ENCODE measurements at regions not wholly inside any gene's neighbourhood (a gene's known extent, or its start where the extent isn't known, plus 50 kb on each side); places are given as distances from the start of the nearest gene placed in this dataset.

- no peak overlapping the region for H3K4me3 ChIP-seq
- no peaks in the 10 kb centered on the region for H3K9me3 ChIP-seq
- 54 to 81% methylated on average over 3 of the region's 3 CpGs for WGBS, 2 donors
- peaks cover 3% of the 10 kb centered on the region for H3K4me1 ChIP-seq
- no peak for TF ChIP-seq CTCF (IDR thresholded peaks at IDR 0.05)
- no peak for TF ChIP-seq POLR2A (IDR thresholded peaks at IDR 0.05)
- H3K27ac ChIP-seq = peak overlapping the region in 1 of 2 donors; percentile 63
- no peaks in the 10 kb centered on the region for H3K27me3 ChIP-seq
- intact Hi-C loops (cut with DNase I; ENCODE audit: low total_unique reads) = no loop called here
- no peaks in the 10 kb centered on the region for H3K36me3 ChIP-seq (ENCODE audit: low read depth, missing control alignments)
- DNase-seq = peak; percentile 26
Measured at GRCh38 chr11:80350541-80350940, 909.7 kb upstream of the TENM4 start.

- no peak overlapping the region for H3K4me3 ChIP-seq
- no peaks in the 10 kb centered on the region for H3K36me3 ChIP-seq (ENCODE audit: low read depth, missing control alignments)
- H3K27ac ChIP-seq = peak overlapping the region; percentile 38 to 63
- H3K27me3 ChIP-seq = no peaks in the 10 kb centered on the region
- peaks cover 3% of the 10 kb centered on the region for H3K4me1 ChIP-seq
- TF ChIP-seq CTCF (IDR thresholded peaks at IDR 0.05) = no peak
- TF ChIP-seq POLR2A (IDR thresholded peaks at IDR 0.05) = no peak
- intact Hi-C loops (cut with DNase I; ENCODE audit: low total_unique reads) = no loop called here
- no peak for DNase-seq
- H3K9me3 ChIP-seq = no peaks in the 10 kb centered on the region
Measured at GRCh38 chr11:80349997-80350396, 909.2 kb upstream of the TENM4 start.

GRCh38 chr11:80346353-80347059 is 905.7 kb upstream of the TENM4 start:
- H3K36me3 ChIP-seq (ENCODE audit: low read depth, missing control alignments) = no peaks in the 10 kb centered on the region
- intact Hi-C loops (cut with DNase I; ENCODE audit: low total_unique reads) = no loop called here
- H3K9me3 ChIP-seq = no peaks in the 10 kb centered on the region
- no peaks in the 10 kb centered on the region for H3K27me3 ChIP-seq
- peaks cover 3% of the 10 kb centered on the region for H3K4me1 ChIP-seq
- WGBS, 2 donors = 79 to 82% methylated on average over 6 of the region's 6 CpGs
- H3K4me3 ChIP-seq = no peak overlapping the region
- TF ChIP-seq POLR2A (IDR thresholded peaks at IDR 0.05) (no peak), CTCF (IDR thresholded peaks at IDR 0.05) (no peak)
- no peak for DNase-seq
- no peak overlapping the region for H3K27ac ChIP-seq

- peaks cover under 1% of the 10 kb centered on the region for H3K4me1 ChIP-seq
- H3K36me3 ChIP-seq (ENCODE audit: low read depth, missing control alignments) = no peaks in the 10 kb centered on the region
- TF ChIP-seq POLR2A (IDR thresholded peaks at IDR 0.05) = no peak
- no peak for TF ChIP-seq CTCF (IDR thresholded peaks at IDR 0.05)
- no peak for DNase-seq
- H3K4me3 ChIP-seq = no peak overlapping the region
- intact Hi-C loops (cut with DNase I; ENCODE audit: low total_unique reads) = no loop called here
- H3K27me3 ChIP-seq = no peaks in the 10 kb centered on the region
- H3K27ac ChIP-seq = no peak overlapping the region
- no peaks in the 10 kb centered on the region for H3K9me3 ChIP-seq
Measured at GRCh38 chr11:80343436-80343835, 902.6 kb upstream of the TENM4 start.

GRCh38 chr11:80338231-80338630 is 897.4 kb upstream of the TENM4 start:
- Histone ChIP-seq H3K9me3 (no peaks in the 10 kb centered on the region), H3K27ac (no peak overlapping the region), H3K36me3 (ENCODE audit: low read depth, missing control alignments) (no peaks in the 10 kb centered on the region), H3K4me1 (no peaks in the 10 kb centered on the region), H3K27me3 (no peaks in the 10 kb centered on the region), H3K4me3 (no peak overlapping the region)
- TF ChIP-seq POLR2A (IDR thresholded peaks at IDR 0.05) (no peak), CTCF (IDR thresholded peaks at IDR 0.05) (no peak)
- intact Hi-C loops (cut with DNase I; ENCODE audit: low total_unique reads) = no loop called here
- 67% methylated on average over 2 of the region's 2 CpGs for WGBS, 2 donors
- no peak for DNase-seq
